Natural killer cell (primary cell): ENCODE measurements at regions not wholly inside any gene's neighbourhood (a gene's known extent, or its start where the extent isn't known, plus 50 kb on each side); places are given as distances from the start of the nearest gene placed in this dataset.

Source experiments
- ATAC-seq, 3 donors: fragments of 150-1000 bp in 2 of 3; fragments of 200-7000 bp in 1 of 3; cut with Tn5 transposase; 1 replicate in 1 of 3; 2 replicates in 2 of 3; pipeline ENCODE4 v1.10.0; 2021; ENCODE audit warnings: mild to moderate bottlenecking in 2 of 3, moderate library complexity in 2 of 3
- DNase-seq, 2 donors: peaks; one replicate each; pipeline versions ENCODE4 v3.0.0 to v3.0.0-alpha.2; 2013 to 2021; ENCODE audit warnings: mixed read lengths in 1 of 2
- H3K27ac ChIP-seq: one replicate; pipeline ENCODE4 v1.5.1; 2013; ENCODE audit warnings: mild to moderate bottlenecking, low read length
- H3K27me3 ChIP-seq: one replicate; pipeline ENCODE4 v1.6.1; 2013; ENCODE audit warnings: low read length; ENCODE audit not compliant: control insufficient read depth, insufficient read depth
- H3K36me3 ChIP-seq: one replicate; pipeline ENCODE4 v1.6.1; 2013; ENCODE audit warnings: low read length; ENCODE audit not compliant: control insufficient read depth, insufficient read depth
- H3K4me1 ChIP-seq: one replicate; pipeline ENCODE4 v1.6.1; 2013; ENCODE audit warnings: low read length; ENCODE audit not compliant: control insufficient read depth, insufficient read depth
- H3K4me3 ChIP-seq: one replicate; pipeline ENCODE4 v1.5.1; 2013; ENCODE audit warnings: low read length
- H3K9me3 ChIP-seq: one replicate; pipeline ENCODE4 v1.6.1; 2013; ENCODE audit warnings: low read length; ENCODE audit not compliant: control insufficient read depth, insufficient read depth
- H3K27ac Mint-ChIP-seq, 2 donors: one replicate each; pipeline ENCODE4 v1.8.0; 2022; ENCODE audit warnings: mild to moderate bottlenecking in 2 of 2, mixed read lengths in 2 of 2, moderate library complexity in 1 of 2
- H3K27me3 Mint-ChIP-seq, 2 donors: one replicate each; pipeline ENCODE4 v1.8.0; 2022; ENCODE audit warnings: low read depth in 2 of 2, mixed read lengths in 2 of 2
- H3K36me3 Mint-ChIP-seq: one replicate; pipeline ENCODE4 v1.8.0; 2022; ENCODE audit warnings: mixed read lengths
- H3K4me1 Mint-ChIP-seq, 2 donors: one replicate each; pipeline ENCODE4 v1.8.0; 2022; ENCODE audit warnings: mixed read lengths in 2 of 2
- H3K4me3 Mint-ChIP-seq: one replicate; pipeline ENCODE4 v1.8.0; 2022; ENCODE audit warnings: mild to moderate bottlenecking, moderate library complexity, mixed read lengths
- H3K9me3 Mint-ChIP-seq, 2 donors: one replicate each; pipeline ENCODE4 v1.8.0; 2022; ENCODE audit warnings: mixed read lengths in 2 of 2
- CTCF ChIP-seq: fragments of 200-600 bp; IDR thresholded peaks from one replicate; pipeline ENCODE4 v1.8.0; 2022; ENCODE audit warnings: antibody characterized with exemption
- WGBS: methylation state at CpG from one replicate; pipeline ENCODE4 v1.1.7; 2013; ENCODE audit warnings: missing lambda C conversion rate; ENCODE audit not compliant: insufficient coverage; 5-methylcytosine and 5-hydroxymethylcytosine counted together
- intact Hi-C: fragments of 100-400 bp; cut with micrococcal nuclease; formaldehyde crosslinking; loops from one replicate; pipeline ENCODE4 v1.14.2; 2022

- no peaks in the 10 kb centered on the region for H3K9me3 Mint-ChIP-seq
- H3K36me3 Mint-ChIP-seq, result no peaks in the 10 kb centered on the region
- intact Hi-C loops, result no loop called here
- no peak overlapping the region for H3K4me3 Mint-ChIP-seq
- Histone ChIP-seq H3K9me3 (no peaks in the 10 kb centered on the region), H3K4me1 (no peaks in the 10 kb centered on the region), H3K27me3 (no peaks in the 10 kb centered on the region), H3K36me3 (no peaks in the 10 kb centered on the region), H3K27ac (no peak overlapping the region), H3K4me3 (no peak overlapping the region)
- no peak overlapping the region for H3K27ac Mint-ChIP-seq
- H3K27me3 Mint-ChIP-seq, result peaks cover 0 to 7% of the 10 kb centered on the region in 2 donors
- no peaks in the 10 kb centered on the region for H3K4me1 Mint-ChIP-seq
- no peak for ATAC-seq
- no peak for DNase-seq
- 93% methylated on average over 2 of the region's 7 CpGs for WGBS
- no peak for TF ChIP-seq CTCF
Measured at GRCh38 chr13:110028838-110029621, 242.6 kb upstream of the IRS2 start.

DNA sequence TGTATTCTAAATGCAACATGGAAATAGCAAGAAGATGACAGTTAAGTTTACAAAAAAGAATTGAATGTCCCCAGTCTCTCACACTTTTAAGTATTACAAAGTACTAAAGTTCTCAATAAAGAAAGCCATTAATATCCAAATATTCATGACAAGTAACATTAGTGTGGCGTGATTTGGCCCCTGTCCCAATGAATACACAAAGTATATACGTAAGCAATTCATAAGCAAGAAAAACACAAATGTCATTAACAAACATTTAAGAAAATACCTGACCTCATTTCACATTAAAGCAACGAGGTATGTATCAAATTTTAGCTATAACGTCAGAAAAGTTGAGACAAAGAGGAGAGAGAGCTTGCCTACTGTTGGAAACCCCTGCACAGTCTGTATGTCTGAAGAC, 241.9 kb upstream of the IRS2 start:
- no peaks in the 10 kb centered on the region for H3K9me3 Mint-ChIP-seq
- Histone ChIP-seq H3K36me3 (no peaks in the 10 kb centered on the region), H3K4me3 (no peak overlapping the region), H3K27me3 (no peaks in the 10 kb centered on the region), H3K27ac (no peak overlapping the region), H3K9me3 (no peaks in the 10 kb centered on the region), H3K4me1 (no peaks in the 10 kb centered on the region)
- intact Hi-C loops, result no loop called here
- no peak overlapping the region for H3K4me3 Mint-ChIP-seq
- DNase-seq (no peak), ATAC-seq (no peak)
- WGBS, result 80% methylated on average over 4 of the region's 4 CpGs
- peaks cover 0 to 7% of the 10 kb centered on the region in 2 donors for H3K27me3 Mint-ChIP-seq
- no peak for TF ChIP-seq CTCF
- H3K27ac Mint-ChIP-seq, result no peak overlapping the region
- H3K4me1 Mint-ChIP-seq, result no peaks in the 10 kb centered on the region
- H3K36me3 Mint-ChIP-seq, result no peaks in the 10 kb centered on the region

GRCh38 chr13:110027470-110028240, 241.3 kb upstream of the IRS2 start:
- no peaks in the 10 kb centered on the region for H3K36me3 Mint-ChIP-seq
- ATAC-seq, result no peak
- Histone ChIP-seq H3K27ac (no peak overlapping the region), H3K9me3 (no peaks in the 10 kb centered on the region), H3K4me1 (no peaks in the 10 kb centered on the region), H3K4me3 (no peak overlapping the region), H3K36me3 (no peaks in the 10 kb centered on the region), H3K27me3 (no peaks in the 10 kb centered on the region)
- no peak overlapping the region for H3K4me3 Mint-ChIP-seq
- WGBS, result 88% methylated on average over 6 of the region's 8 CpGs
- H3K27me3 Mint-ChIP-seq, result peaks cover 0 to 7% of the 10 kb centered on the region in 2 donors
- H3K9me3 Mint-ChIP-seq, result no peaks in the 10 kb centered on the region
- no peak for TF ChIP-seq CTCF
- no peak overlapping the region for H3K27ac Mint-ChIP-seq
- no peak for DNase-seq
- intact Hi-C loops, result no loop called here
- H3K4me1 Mint-ChIP-seq, result no peaks in the 10 kb centered on the region
